Sigmoid colon (tissue), 4 donors: ENCODE measurements at regions not wholly inside any gene's neighbourhood (a gene's known extent, or its start where the extent isn't known, plus 50 kb on each side); places are given as distances from the start of the nearest gene placed in this dataset.

Source experiments
- POLR2A ChIP-seq, 2 donors: fragments of 450-650 bp; IDR thresholded peaks; one replicate each; pipeline ENCODE4 v1.6.1; 2016; ENCODE audit warnings: antibody characterized with exemption in 2 of 2, mild to moderate bottlenecking in 2 of 2, moderate library complexity in 2 of 2
- POLR2AphosphoS5 ChIP-seq, 4 donors: sonication (generic); formaldehyde crosslinking; IDR thresholded peaks; one replicate each; pipeline ENCODE4 v1.6.1; 2017; ENCODE audit warnings: antibody characterized with exemption in 4 of 4
- TF ChIP-seq, protein P1 (sequence below), 4 experiments: fragments of 450-650 bp in 3 of 4; fragments of 200-600 bp in 1 of 4; IDR thresholded peaks; one replicate each; pipeline ENCODE4 v1.5.1; 2016 to 2019; ENCODE audit warnings: antibody characterized with exemption in 4 of 4, mild to moderate bottlenecking in 3 of 4, moderate library complexity in 2 of 4

DNA sequence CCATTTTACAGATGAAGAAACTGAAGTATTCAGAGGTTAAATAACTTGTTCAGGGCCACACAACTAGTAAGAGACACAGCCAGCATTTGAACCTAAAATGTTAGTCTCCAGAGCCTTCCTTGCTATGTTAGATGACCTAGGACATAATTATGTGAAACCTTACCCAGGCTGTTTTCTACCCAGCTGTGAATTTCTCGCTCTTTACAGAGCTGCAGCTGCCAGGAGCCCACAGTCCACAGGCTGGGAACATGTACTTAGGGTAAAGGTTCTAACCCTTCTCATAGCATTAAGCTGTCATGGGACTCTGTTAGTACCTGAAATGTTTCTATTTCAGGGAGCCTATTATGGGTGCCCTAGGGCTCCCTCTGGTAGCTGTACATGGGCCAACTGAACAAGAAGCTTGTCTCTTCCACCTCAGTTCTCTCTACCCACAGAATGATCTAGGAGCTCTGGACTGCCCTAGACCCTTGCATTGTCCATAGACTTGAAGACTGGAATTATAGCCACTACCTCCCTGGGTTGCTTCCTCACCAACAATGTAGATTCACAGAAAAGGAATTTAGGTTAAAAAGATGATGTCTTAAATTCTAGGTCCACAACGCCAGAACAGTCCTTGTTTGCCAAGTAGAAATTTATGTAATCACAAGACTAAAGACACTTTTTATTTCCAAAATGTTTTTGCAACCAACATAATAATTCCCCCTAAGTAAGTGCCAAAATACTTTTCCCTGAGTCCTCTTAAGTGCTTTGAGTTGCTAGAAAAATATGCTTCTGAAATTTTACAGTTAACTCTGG lies 262.9 kb downstream of the PIK3R1 start:
- TF ChIP-seq, protein P1, sequence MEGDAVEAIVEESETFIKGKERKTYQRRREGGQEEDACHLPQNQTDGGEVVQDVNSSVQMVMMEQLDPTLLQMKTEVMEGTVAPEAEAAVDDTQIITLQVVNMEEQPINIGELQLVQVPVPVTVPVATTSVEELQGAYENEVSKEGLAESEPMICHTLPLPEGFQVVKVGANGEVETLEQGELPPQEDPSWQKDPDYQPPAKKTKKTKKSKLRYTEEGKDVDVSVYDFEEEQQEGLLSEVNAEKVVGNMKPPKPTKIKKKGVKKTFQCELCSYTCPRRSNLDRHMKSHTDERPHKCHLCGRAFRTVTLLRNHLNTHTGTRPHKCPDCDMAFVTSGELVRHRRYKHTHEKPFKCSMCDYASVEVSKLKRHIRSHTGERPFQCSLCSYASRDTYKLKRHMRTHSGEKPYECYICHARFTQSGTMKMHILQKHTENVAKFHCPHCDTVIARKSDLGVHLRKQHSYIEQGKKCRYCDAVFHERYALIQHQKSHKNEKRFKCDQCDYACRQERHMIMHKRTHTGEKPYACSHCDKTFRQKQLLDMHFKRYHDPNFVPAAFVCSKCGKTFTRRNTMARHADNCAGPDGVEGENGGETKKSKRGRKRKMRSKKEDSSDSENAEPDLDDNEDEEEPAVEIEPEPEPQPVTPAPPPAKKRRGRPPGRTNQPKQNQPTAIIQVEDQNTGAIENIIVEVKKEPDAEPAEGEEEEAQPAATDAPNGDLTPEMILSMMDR (IDR thresholded peaks at IDR 0.05): no peak
- TF ChIP-seq POLR2A (IDR thresholded peaks at IDR 0.05) (no peak), POLR2AphosphoS5 (IDR thresholded peaks at IDR 0.05) (peak in 1 of 4 donors; percentile 27)
